LNCAP (cell line): ENCODE measurements at regions not wholly inside any gene's neighbourhood (a gene's known extent, or its start where the extent isn't known, plus 50 kb on each side); places are given as distances from the start of the nearest gene placed in this dataset.

Experiments used
- TF ChIP-seq, protein P1 (sequence below): fragments of 450-650 bp; IDR thresholded peaks from 2 replicates; pipeline ENCODE4 v1.5.1; 2017; ENCODE audit warnings: mild to moderate bottlenecking

DNA sequence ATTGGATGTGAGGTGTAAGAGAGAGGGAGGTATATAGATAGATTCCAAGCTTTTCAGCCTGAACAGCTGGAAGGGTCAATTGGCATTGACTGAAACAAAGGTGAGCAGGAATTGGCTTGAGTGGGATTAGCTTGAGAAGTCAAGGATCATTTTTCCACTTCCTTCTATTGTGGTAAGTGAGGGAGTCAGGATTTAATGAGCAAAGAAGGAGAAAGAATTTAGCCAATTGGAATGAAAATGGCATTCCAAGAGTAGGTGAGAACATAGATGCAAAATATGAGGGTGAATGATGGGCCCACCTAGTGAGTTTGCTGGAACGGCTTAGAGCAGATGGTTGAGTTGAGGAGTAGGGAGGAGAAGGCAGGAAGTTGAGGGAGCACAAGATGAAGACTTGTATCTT lies 56.5 kb upstream of the ETV6 start:
- TF ChIP-seq, protein P1, sequence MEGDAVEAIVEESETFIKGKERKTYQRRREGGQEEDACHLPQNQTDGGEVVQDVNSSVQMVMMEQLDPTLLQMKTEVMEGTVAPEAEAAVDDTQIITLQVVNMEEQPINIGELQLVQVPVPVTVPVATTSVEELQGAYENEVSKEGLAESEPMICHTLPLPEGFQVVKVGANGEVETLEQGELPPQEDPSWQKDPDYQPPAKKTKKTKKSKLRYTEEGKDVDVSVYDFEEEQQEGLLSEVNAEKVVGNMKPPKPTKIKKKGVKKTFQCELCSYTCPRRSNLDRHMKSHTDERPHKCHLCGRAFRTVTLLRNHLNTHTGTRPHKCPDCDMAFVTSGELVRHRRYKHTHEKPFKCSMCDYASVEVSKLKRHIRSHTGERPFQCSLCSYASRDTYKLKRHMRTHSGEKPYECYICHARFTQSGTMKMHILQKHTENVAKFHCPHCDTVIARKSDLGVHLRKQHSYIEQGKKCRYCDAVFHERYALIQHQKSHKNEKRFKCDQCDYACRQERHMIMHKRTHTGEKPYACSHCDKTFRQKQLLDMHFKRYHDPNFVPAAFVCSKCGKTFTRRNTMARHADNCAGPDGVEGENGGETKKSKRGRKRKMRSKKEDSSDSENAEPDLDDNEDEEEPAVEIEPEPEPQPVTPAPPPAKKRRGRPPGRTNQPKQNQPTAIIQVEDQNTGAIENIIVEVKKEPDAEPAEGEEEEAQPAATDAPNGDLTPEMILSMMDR: no peak

DNA sequence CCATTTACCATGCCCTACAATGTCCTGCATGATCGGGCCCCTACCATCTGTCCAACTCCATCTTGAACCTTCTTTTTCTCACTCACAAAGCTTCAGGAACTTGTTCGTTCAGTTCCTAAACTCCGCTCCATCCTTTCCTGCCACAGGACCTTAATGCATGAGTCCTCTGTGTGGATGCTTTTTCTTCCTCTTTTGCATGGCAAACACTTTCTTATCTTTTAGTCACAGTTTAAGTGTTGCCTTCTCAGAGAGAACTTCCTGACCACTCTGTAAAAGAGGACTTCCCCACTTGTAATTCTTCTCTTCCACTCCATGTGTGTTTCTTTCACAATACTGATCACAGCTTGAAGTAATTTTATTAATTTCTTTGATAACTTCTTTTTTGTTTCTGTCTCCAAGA lies 54.4 kb upstream of the ETV6 start:
- TF ChIP-seq, protein P1: no peak

DNA sequence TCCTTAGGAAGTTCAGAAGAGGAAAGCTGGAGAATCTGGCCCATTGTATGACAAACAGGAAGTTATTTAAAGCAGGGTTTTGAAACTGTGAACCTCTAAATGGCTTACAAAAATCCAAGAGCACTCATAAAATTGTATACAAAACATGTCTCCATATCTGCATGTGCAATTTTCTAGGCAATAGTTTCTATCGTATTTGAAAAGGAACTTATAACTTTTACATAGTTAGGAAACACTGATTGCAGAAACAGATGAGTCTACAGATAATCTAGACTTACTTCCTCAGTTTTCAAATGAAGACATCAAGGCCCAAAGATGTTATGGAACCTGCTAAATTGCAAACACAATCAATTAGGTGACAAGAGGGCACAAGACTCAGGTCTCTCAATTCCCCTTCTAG lies 53.3 kb upstream of the ETV6 start:
- TF ChIP-seq, protein P1: no peak

DNA sequence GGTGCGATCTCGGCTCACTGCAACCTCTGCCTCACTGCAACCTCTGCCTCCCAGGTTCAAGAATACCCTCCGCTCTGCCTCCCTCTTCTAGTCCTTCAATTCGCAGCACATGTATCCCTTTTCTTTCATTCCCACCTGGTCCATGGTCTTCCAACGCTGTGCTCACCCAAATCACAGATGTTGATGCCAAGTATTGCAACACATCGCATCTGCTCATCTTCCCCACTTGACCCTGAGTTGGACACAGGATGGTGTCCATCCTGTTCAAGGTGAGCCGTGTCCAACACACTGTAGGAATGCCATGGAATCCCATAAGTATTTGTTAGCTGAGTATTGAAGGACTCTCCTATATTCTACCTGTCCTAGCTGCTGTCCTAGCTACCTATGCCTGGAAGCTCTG lies 50.6 kb upstream of the ETV6 start:
- TF ChIP-seq, protein P1: no peak
